HCT116 (cell line): ENCODE measurements at regions not wholly inside any gene's neighbourhood (a gene's known extent, or its start where the extent isn't known, plus 50 kb on each side); places are given as distances from the start of the nearest gene placed in this dataset.

Source experiments
- ATAC-seq: fragments of 200-7000 bp; cut with Tn5 transposase; 2 replicates; pipeline ENCODE4 v1.9.1; 2020; ENCODE audit warnings: mild to moderate bottlenecking, moderate library complexity
- BruUV-seq: library from RNA; stranded (reverse); fragments of 400-500 nt; replicated peaks from 2 replicates; lab custom pipeline; 2021; lab: Mats Ljungman, UMichigan
- CTCF ChIA-PET: fragments of 300-600 bp; sonication (Branson Sonifier 250); formaldehyde crosslinking; loops from one replicate; lab custom pipeline; 2021; ENCODE audit warnings: antibody characterized with exemption; lab: Charles Lee
- POLR2A ChIA-PET: fragments of 300-600, 350-600 bp; sonication (Branson Sonifier 250); formaldehyde crosslinking; loops from one replicate; lab custom pipeline; 2021; ENCODE audit warnings: antibody characterized with exemption; lab: Charles Lee
- RAD21 ChIA-PET, 2 experiments: fragments of 300-600 bp; sonication (Branson Sonifier 250); formaldehyde crosslinking; loops; one replicate each; lab custom pipeline; 2023; ENCODE audit warnings: low total read pairs in 2 of 2; ENCODE audit not compliant: uncharacterized antibody in 2 of 2, unreplicated experiment in 2 of 2, low non-redundant PET in 1 of 2; lab: Charles Lee
- DNase-seq: peaks from one replicate; pipeline ENCODE4 v3.0.0-alpha.2; 2010; ENCODE audit warnings: low read depth, low spot score
- H2AFZ ChIP-seq: fragments of 200-600 bp; shearing (Covaris generic), sonication (generic); 2 replicates; pipeline ENCODE4 v1.6.1; 2017; ENCODE audit warnings: low read depth, mixed run types, mixed read lengths, antibody characterized with exemption, low read length; ENCODE audit not compliant: poor library complexity, severe bottlenecking
- H3K27ac ChIP-seq: 2 replicates; pipeline ENCODE4 v1.5.1; 2012; ENCODE audit warnings: low read depth, low read length
- H3K27me3 ChIP-seq: fragments of 200-600 bp; sonication (generic); 2 replicates; pipeline ENCODE4 v1.6.1; 2016; ENCODE audit warnings: mixed run types, low read length, mixed read lengths; ENCODE audit not compliant: insufficient read depth
- H3K36me3 ChIP-seq, 2 experiments: fragments of 200-500 bp in 1 of 2; fragments of 200-600 bp in 1 of 2; sonication (Bioruptor generic) in 1 of 2; sonication (generic) in 1 of 2; 2 replicates each; pipeline versions ENCODE4 v1.5.1 to v1.6.1; 2014 to 2016; ENCODE audit warnings: low read length in 2 of 2, inconsistent platforms in 1 of 2, mixed read lengths in 1 of 2, mixed run types in 1 of 2; ENCODE audit not compliant: insufficient read depth in 2 of 2, control insufficient read depth in 1 of 2
- H3K4me1 ChIP-seq, 2 experiments: fragments of 200-600 bp in 1 of 2; sonication (generic) in 1 of 2; 2 replicates each; pipeline versions ENCODE4 v1.5.1 to v1.6.1; 2012 to 2017; ENCODE audit warnings: low read length in 2 of 2, inconsistent platforms in 1 of 2, mild to moderate bottlenecking in 1 of 2, mixed read lengths in 1 of 2, mixed run types in 1 of 2, moderate library complexity in 1 of 2; ENCODE audit not compliant: insufficient read depth in 2 of 2, control insufficient read depth in 1 of 2
- H3K4me2 ChIP-seq: fragments of 200-600 bp; sonication (generic); 2 replicates; pipeline ENCODE4 v1.6.1; 2017; ENCODE audit warnings: mixed run types, low read length, mixed read lengths
- H3K4me3 ChIP-seq, 2 experiments: fragments of 200-600 bp in 1 of 2; sonication (generic) in 1 of 2; replicated peaks in 1 of 2; 2 replicates each; pipeline ENCODE4 v1.5.1; 2011 to 2016; ENCODE audit warnings: low read length in 2 of 2, control low read depth in 1 of 2, low read depth in 1 of 2, mild to moderate bottlenecking in 1 of 2, mixed read lengths in 1 of 2, mixed run types in 1 of 2
- H3K79me2 ChIP-seq: fragments of 200-600 bp; sonication (generic); 2 replicates; pipeline ENCODE4 v1.6.1; 2017; ENCODE audit warnings: mild to moderate bottlenecking, mixed run types, low read length, moderate library complexity, mixed read lengths; ENCODE audit not compliant: insufficient read depth
- H3K9ac ChIP-seq: fragments of 200-600 bp; sonication (generic); 2 replicates; pipeline ENCODE4 v1.6.1; 2016; ENCODE audit warnings: low read length, mixed read lengths
- H3K9me2 ChIP-seq: fragments of 200-600 bp; sonication (generic), shearing (Covaris generic); 2 replicates; pipeline ENCODE4 v1.6.1; 2017; ENCODE audit warnings: mixed run types, mild to moderate bottlenecking, moderate library complexity; ENCODE audit not compliant: insufficient read depth
- H3K9me3 ChIP-seq, 2 experiments: fragments of 200-500 bp in 1 of 2; fragments of 200-600 bp in 1 of 2; sonication (Bioruptor generic) in 1 of 2; sonication (generic) in 1 of 2; 2 replicates each; pipeline ENCODE4 v1.6.1; 2014 to 2017; ENCODE audit warnings: low read length in 2 of 2, mixed read lengths in 2 of 2, inconsistent platforms in 1 of 2, low read depth in 1 of 2, mild to moderate bottlenecking in 1 of 2, mixed run types in 1 of 2, moderate library complexity in 1 of 2; ENCODE audit not compliant: control insufficient read depth in 1 of 2, insufficient read depth in 1 of 2
- H4K20me1 ChIP-seq: fragments of 200-600 bp; sonication (generic), shearing (Covaris generic); 2 replicates; pipeline ENCODE4 v1.6.1; 2017; ENCODE audit warnings: mixed run types, mild to moderate bottlenecking, moderate library complexity; ENCODE audit not compliant: insufficient read depth
- ATF3 ChIP-seq: IDR thresholded peaks from 2 replicates; pipeline ENCODE4 v1.6.1; 2012
- CBX3 ChIP-seq: IDR thresholded peaks from 2 replicates; pipeline ENCODE4 v1.6.1; 2012; ENCODE audit warnings: low read depth
- CEBPB ChIP-seq: IDR thresholded peaks from 2 replicates; pipeline ENCODE4 v1.6.1; 2012; ENCODE audit warnings: low read depth
- CTCF ChIP-seq, 3 experiments: fragments of 200-600 bp in 1 of 3; sonication (generic) in 1 of 3; IDR thresholded peaks in 2 of 3; conservative IDR thresholded peaks in 1 of 3; 2 replicates each; pipeline ENCODE4 v1.5.1; 2012 to 2017; ENCODE audit warnings: low read depth in 2 of 3, low read length in 2 of 3, antibody characterized with exemption in 1 of 3, borderline replicate concordance in 1 of 3, control low read depth in 1 of 3, mild to moderate bottlenecking in 1 of 3, mixed read lengths in 1 of 3, mixed run types in 1 of 3, moderate library complexity in 1 of 3; ENCODE audit not compliant: insufficient read depth in 1 of 3
- EGR1 ChIP-seq: IDR thresholded peaks from 2 replicates; pipeline ENCODE4 v1.6.1; 2012; ENCODE audit warnings: low read depth
- ELF1 ChIP-seq: IDR thresholded peaks from 2 replicates; pipeline ENCODE4 v1.6.1; 2012; ENCODE audit warnings: low read depth, borderline replicate concordance
- EZH2 ChIP-seq: fragments of 200-600 bp; sonication (generic); IDR thresholded peaks from 2 replicates; pipeline ENCODE4 v1.6.1; 2017; ENCODE audit warnings: antibody characterized with exemption, mixed run types
- EZH2phosphoT487 ChIP-seq: fragments of 200-600 bp; IDR thresholded peaks from 2 replicates; pipeline ENCODE4 v1.6.1; 2018; ENCODE audit warnings: antibody characterized with exemption, borderline replicate concordance
- FOSL1 ChIP-seq: IDR thresholded peaks from 2 replicates; pipeline ENCODE4 v1.6.1; 2012; ENCODE audit warnings: low read depth
- JUND ChIP-seq: IDR thresholded peaks from 2 replicates; pipeline ENCODE4 v1.6.1; 2012
- MAX ChIP-seq: IDR thresholded peaks from 2 replicates; pipeline ENCODE4 v1.6.1; 2012
- POLR2A ChIP-seq: IDR thresholded peaks from 2 replicates; pipeline ENCODE4 v1.7.0; 2011; ENCODE audit warnings: borderline replicate concordance; ENCODE audit not compliant: insufficient read depth, insufficient read length; ENCODE audit errors: extremely low read depth
- POLR2AphosphoS5 ChIP-seq: IDR thresholded peaks from 2 replicates; pipeline ENCODE4 v1.6.1; 2011; ENCODE audit warnings: mild to moderate bottlenecking, low read depth, low read length, moderate library complexity
- RAD21 ChIP-seq: IDR thresholded peaks from 2 replicates; pipeline ENCODE4 v1.6.1; 2012; ENCODE audit warnings: low read depth, mild to moderate bottlenecking
- REST ChIP-seq: IDR thresholded peaks from 2 replicates; pipeline ENCODE4 v1.6.1; 2012; ENCODE audit warnings: low read depth
- SP1 ChIP-seq: IDR thresholded peaks from 2 replicates; pipeline ENCODE4 v1.6.1; 2012; ENCODE audit warnings: low read depth
- SRF ChIP-seq: IDR thresholded peaks from 2 replicates; pipeline ENCODE4 v1.6.1; 2012; ENCODE audit warnings: low read depth
- YY1 ChIP-seq: IDR thresholded peaks from 2 replicates; pipeline ENCODE4 v1.6.1; 2011; ENCODE audit warnings: low read length, low read depth, moderate library complexity, mild to moderate bottlenecking; ENCODE audit not compliant: insufficient replicate concordance; ENCODE audit errors: extremely low read depth
- ZBTB33 ChIP-seq: IDR thresholded peaks from 2 replicates; pipeline ENCODE4 v1.6.1; 2011; ENCODE audit warnings: mild to moderate bottlenecking, low read length, moderate library complexity; ENCODE audit not compliant: insufficient replicate concordance; ENCODE audit errors: extremely low read depth
- ZFX ChIP-seq: fragments of 450-650 bp; IDR thresholded peaks from 2 replicates; pipeline ENCODE4 v1.6.1; 2017
- intact Hi-C: fragments of 100-400 bp; cut with micrococcal nuclease; formaldehyde crosslinking; loops from 2 replicates; pipeline ENCODE4 v1.10.0; 2022

GRCh38 chr3:16031434-16031833 lies 143.0 kb upstream of the GALNT15 start:
- POLR2A ChIA-PET = no interaction called here
- H2AFZ ChIP-seq = no peak overlapping the region
- BruUV-seq = no TSS peak
- no peaks in the 10 kb centered on the region for H3K9me2 ChIP-seq
- H3K36me3 ChIP-seq = no peaks in the 10 kb centered on the region
- no peak for TF ChIP-seq POLR2A
- no peak for TF ChIP-seq ATF3
- no peak for TF ChIP-seq EZH2phosphoT487
- no peak for TF ChIP-seq ZFX
- no peak for TF ChIP-seq FOSL1
- TF ChIP-seq EZH2 = no peak
- TF ChIP-seq JUND = no peak
- TF ChIP-seq EGR1 = no peak
- no peak for TF ChIP-seq ZBTB33
- no peak for TF ChIP-seq SP1
- no peak for TF ChIP-seq REST
- no peak for TF ChIP-seq CTCF (IDR thresholded peaks at IDR 0.05 in 2 of 3, conservative IDR thresholded peaks at IDR 0.05 in 1 of 3; ENCODE audit: borderline replicate concordance in 1 of 3, insufficient read depth in 1 of 3, low read depth in 2 of 3, low read length in 2 of 3)
- TF ChIP-seq MAX = no peak
- TF ChIP-seq CBX3 = no peak
- TF ChIP-seq YY1 = no peak
- no peak for TF ChIP-seq POLR2AphosphoS5
- TF ChIP-seq RAD21 = no peak
- no peak for TF ChIP-seq CEBPB
- no peak for TF ChIP-seq SRF
- no peak for TF ChIP-seq ELF1
- TF ChIP-seq, all 23 proteins: peak for 0
- Histone ChIP-seq H3K4me1 (no peaks in the 10 kb centered on the region), H3K27me3 (no peaks in the 10 kb centered on the region), H3K4me3 (no peak overlapping the region), H3K9ac (no peak overlapping the region), H4K20me1 (no peaks in the 10 kb centered on the region), H3K4me2 (no peak overlapping the region), H3K79me2 (no peaks in the 10 kb centered on the region), H3K9me3 (no peaks in the 10 kb centered on the region), H3K27ac (no peak overlapping the region)
- ChIA-PET CTCF (no interaction called here), RAD21 (no interaction called here)
- no peak for DNase-seq
- intact Hi-C loops = no loop called here
- ATAC-seq = no peak
